Fibroblast of skin of abdomen (primary cell): ENCODE measurements at regions not wholly inside any gene's neighbourhood (a gene's known extent, or its start where the extent isn't known, plus 50 kb on each side); places are given as distances from the start of the nearest gene placed in this dataset.

ENCODE experiments used
- DNase-seq: peaks from one replicate; pipeline ENCODE4 v3.0.0-alpha.2; 2013

DNA sequence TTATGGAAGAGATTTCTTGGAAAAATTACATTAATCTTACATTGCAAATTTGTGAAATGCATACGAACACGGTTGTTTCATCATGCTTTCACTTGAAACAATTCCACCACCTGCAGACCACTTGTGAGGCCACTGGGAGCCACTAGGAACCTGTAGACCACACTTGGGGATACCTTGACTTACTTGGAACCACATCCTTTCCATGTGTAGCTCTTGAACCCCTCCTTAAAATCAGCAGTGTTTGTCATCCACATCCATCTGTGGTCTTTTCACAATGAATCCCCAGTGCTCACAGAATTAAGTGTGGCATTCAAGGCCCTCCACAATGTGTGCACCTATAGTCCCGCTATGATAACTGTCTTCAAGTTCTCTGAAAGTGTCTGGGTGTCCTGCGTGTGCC is 350.9 kb downstream of the MYCN start:
- DNase-seq, result no peak

DNA sequence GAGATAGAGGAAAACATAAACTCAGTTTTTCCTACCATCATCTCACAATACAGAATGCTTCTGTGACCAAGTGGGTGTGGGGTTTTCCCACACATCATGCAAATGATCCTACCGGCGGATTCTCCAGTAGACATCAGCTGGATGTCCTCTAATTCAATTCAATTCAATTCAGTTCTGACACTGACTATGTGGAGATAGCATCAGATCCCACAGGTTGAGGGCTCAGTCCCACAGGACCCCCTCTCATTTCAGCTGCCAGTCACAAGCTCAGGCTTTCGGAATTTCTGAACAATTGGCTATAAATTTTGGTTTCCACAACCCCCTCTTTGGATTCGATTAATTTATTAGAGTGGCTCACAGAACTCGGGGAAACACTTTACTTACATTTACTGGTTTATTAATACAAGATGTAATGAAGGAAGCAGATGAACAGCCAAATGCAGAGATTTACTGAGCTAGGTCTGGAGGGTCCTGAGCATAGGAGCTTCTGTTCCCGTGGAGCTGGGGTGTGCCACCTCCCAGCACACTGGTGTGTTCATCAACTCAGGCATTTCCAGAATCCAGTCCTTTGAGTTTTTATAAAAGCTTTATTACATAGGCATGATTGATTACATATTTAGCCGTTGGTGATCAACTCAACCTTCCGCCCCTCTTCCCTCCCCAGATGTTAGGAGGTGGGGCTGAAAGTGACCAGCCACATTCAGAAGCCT is 350.1 kb downstream of the MYCN start:
- no peak for DNase-seq

DNA sequence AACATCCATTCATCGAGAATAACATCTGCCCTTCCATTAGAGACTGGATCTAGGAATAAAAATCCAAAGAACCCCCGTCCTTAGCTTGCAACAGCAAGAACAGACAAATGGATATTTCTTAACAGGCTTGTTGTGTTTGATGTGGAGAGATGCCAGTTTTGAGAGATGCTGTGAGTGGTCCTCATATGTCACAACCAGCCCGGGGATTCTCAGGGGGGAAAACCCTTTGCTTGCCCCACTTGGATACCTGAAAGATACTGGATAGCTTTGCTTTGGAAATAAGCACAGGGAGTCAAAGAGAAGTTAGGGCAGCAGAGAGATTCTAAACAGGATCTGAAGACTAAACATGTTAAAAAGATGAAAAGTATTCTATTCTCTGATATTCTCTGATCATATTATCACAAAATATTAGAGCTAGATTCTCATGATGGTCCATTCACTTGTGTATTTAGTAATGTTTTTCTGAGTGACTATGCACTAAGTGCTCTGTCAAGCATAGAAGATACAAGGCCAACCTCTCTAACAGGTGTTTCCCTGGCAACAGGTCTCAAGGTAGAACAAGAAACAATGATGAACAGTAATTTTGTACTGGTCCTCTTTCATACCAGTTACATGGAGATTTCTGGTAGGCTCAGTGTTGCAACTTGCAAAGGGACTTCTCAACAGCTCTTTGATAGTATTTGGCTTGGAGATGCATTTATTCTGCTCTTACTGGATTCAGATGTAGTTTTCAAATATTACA is 348.2 kb downstream of the MYCN start:
- DNase-seq, result no peak

DNA sequence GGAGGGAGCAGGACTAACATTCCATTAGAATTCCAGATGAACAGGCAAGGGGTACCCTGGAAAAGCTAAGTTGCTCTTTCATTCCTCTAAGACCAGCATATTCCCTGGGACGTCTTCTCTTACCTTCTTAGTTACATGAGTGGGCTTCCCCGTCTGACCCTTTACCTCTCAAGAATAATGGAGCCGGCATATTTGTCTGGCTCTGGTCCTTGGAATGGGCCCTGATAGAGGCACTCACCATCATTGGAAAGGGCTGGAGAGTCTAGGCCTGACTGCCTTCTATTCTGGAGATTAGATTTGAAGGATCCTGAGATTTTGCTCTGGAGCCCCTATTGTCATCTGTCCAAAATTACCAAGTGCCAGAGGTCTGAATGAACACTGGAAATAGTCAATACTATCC is 347.5 kb downstream of the MYCN start:
- no peak for DNase-seq

DNA sequence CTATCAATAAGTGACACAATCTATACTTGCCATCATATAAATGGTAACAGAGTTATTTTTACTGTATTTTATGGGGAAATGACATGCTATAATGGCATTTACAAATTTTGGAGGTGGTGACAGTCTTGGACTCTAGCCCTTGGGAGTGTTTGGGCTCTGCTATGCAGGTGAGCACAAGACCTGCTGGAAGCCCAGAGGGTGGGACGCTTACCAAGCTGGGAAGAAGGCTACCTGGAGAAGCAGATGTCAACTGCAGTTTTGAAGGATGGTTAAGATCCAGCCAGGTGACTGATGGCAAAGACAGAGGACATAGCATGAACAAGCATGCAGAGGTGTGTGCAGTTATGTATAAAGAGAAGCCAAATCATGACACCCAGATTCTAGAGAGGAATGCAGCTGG is 346.9 kb downstream of the MYCN start:
- no peak for DNase-seq

DNA sequence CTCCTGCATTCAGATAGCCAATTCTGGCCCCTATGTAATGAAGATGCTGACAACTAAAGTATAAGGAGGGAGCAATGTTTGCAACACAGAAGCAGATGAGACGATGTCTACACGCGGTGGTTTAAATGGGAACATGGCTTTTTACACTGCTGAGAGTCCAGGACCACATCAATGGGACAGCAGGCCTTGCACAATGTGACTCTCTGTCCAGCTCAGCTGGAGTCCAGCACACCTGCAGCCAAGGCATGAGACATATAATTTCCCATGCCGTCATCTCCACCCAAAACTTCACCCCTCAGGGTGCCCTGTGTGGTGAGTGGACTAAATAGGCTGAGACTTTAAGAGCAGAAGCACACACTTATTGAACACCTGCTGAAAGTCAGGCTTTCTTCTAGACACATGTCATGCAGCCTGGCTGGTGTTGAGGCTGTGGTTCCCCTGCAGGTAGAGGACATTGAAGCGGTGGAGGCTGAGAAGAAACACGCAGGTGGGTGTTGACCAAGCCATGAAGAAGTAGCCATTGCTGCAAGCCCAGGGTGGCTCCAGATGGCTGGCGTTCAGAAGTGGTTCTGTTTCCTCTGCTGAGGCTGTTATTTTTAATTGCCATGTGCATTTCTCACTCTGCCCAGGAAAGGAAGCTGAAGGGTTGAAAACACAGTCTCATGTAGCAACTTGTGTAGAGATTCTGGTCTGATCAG is 345.6 kb downstream of the MYCN start:
- DNase-seq, result no peak

DNA sequence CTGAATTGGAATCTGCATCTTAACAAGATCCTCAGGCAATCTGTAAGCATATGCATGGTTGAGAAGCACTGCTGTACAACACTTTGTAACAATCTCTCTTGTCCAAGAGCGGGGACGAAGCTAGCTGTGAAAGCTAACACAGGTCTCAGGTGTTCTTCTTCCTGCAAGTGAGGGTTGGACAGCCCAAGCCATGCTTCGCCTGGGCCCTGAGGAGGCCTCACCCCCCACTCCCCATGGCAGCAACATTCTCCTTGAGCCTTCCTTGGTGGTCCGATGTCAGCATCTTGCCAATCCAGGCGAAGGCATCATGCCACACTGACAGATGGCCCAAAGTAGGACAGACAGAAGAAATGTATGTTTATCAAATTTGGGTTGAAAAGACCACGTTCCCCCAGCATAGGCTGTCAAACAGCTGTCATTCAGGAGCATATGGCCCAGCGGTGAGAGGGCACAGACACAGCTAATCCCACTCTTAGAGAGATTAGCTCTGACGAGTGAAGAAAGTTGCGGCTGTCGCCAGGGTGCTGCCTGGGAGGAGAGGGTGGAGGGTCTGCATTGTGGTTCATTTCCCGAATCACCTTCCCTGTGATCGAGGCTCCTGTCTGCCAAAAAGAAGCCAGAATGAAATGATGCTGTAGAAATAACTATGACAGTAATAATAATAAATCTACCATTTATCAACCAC is 344.7 kb downstream of the MYCN start:
- no peak for DNase-seq

DNA sequence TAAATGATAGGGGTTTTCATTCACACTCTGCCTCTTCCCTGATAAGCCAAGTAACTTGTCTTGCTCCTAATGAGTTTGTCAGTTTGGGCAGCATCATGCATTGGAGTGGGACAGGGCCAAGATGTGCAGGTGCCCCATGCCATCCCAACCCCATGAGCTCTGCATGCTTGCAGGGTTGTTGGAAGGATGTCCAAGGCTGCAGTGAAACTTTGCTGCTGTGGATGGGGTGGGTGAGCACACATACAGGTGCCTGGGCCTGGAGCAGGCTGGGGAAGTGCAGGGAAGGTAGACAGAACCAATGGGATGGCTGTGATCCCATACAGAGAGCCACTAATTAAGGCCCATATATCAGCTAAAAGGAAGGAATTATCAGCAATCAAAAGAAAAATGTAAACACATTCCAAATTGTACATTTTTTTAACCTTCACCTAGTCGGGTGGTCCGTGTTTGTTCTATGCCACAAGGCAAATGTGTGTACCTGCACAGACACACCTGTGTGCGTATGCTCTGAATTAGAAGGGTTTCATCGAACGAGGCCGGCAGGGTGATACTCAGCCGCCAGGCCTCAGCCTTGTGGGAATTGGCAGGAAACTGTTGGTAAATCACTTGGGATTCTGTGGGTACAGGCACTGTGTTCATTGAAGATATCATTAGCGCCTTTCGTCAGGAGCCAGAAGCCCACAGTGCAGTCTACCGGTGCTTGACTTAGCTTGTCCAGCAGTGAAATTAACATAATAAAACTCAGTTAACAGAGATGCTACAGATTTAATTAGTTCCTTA is 342.9 kb downstream of the MYCN start:
- DNase-seq, result no peak

DNA sequence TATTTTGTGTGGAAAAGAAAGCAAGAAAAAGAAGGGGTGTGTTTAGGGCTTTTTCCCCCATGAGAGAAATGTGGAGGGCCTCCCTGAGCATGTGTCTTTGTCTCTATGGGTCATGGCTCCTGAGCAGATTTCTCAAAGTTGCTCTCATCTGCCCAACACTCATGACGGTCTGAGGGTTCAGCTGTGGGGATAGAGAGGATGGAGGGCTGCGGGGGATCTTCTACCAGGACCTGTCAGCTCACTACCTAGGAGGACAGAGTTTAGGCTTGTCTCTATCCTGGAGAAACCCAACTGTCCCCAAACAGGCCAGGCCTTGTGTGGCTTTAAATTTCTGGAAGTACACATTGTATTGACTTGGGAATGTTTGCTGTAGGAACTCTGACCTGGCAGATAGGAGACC is 342.2 kb downstream of the MYCN start:
- no peak for DNase-seq

DNA sequence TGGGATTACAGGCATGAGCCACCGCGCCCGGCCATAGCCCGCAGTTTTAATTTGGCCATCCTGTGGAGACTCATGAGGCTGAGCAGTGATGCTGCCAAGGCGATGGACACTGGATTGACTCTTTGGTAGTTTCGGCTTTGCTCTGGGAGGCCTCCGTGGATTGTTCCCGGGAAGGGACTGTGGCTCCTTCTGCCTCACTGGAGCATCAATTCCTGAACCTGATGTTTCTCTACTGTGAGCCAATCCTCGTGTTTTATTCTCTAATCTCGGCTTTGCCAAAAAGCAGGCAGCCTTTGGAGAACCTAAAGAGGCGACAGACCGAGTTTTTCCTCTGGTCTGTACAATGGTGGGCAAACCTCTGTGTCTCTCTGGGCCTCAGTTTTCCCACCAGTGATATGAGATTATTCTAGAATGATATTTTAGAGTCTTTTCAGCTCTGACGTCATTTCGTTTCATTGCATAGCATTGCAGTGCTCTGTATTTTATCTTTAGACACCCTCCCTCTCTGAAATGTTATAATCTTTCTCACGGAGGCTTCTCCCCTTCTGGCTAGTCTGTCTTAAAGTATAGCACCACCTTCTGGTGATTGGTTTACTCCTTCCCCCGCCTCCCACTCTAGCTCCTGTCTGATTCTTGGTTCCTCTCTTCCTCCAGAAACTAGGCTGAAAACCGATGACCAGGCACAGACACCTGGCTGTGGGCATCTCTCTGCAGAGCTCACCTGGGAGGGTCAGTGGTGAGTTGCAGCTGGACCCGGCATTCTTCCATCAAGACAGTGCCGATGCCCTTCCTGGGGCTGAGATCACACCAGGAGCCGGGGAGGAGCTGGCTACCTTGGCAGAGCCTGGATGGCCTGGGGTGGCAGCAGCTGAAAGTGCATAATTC is 341.3 kb downstream of the MYCN start:
- peak; percentile 5 for DNase-seq

DNA sequence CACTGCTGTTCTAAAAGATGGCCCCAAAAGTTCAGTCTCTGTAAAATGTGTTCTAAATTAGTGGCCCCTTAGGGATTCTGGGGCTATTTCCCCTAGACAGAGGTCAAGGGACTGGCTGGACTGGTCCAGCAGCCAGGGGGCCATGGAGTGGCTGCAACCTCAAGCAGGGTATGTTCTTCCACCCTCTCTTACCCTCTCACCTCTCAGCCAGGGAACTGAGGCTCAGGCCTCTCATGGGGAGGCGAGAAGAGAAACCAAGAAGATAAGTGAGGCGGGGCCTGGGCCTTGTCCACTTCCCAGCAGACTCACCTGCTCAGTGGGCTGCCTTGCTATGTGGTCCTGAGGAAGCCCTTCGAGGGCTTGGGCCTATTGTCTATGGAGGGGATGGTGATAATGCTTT is 339.7 kb downstream of the MYCN start:
- DNase-seq, result no peak

DNA sequence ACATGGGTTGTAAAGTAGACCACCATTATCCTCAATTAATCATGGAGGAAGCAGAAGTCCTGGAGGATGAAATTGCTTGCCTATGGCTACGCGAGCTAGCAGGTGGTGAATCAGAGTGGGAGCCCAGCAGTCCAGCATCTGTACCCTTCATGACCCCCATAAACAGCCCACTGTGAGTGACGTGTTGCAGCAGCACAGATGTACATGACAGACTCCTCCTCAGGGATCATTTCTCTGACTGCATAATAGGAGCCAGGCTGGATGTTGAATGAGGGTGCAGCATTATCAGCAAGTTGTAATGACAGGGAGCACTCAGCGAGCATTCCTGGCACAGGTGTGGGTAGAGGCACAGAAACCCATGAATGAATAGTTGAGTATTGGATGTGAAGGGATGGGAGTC is 339.3 kb downstream of the MYCN start:
- DNase-seq, result no peak

DNA sequence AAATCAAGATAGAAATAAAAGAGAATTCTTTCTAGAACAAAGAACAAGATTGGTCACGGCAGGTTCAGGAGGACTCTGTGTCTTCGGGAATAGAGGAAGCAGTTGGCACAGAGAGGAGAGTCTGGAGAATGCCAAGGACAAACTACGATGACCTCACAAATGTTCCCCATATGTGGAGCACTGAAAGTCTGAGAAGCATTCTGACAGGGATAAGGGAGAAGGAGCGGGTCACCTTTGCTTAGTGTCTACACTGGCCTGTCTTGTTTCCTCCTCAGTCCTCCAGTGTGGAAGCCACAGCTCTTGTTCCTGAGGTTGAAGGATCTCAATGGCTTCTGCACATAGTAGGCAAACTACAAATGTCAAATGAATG is 338.8 kb downstream of the MYCN start:
- no peak for DNase-seq

DNA sequence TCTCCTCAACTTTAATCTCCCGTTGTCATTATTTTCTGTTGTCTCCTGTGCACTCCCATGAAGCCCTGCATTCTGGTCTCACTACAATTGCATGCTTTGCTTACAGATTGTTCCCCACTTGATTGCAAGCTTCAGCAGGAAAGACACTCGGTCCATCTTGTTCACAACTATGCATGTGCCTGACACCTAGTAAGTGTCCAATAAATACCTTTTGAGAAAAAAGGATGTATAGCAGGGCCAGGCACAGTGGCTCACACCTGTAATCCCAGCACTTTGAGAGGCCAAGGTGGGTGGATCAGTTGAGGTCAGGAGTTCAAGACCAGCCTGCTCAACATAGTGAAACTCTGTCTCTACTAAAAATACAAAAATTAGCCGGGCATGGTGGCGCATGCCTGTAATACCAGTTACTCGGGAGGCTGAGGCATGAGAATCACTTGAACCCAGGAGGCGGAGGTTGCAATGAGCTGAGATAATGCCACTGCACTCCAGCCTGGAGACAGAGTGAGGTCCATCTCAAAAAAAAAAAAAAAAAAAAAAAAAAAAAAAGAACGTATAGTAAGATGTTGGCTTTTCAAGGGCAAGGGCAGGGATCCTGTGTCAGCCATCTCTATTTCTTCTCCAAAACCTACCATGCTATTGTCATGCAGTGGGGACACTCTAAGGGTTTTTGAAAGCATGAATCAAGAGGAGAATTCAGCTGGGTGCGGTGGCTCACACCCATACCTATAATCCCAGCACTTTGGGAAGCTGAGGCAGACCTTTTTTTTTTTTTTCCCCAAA is 338.3 kb downstream of the MYCN start:
- DNase-seq, result no peak

DNA sequence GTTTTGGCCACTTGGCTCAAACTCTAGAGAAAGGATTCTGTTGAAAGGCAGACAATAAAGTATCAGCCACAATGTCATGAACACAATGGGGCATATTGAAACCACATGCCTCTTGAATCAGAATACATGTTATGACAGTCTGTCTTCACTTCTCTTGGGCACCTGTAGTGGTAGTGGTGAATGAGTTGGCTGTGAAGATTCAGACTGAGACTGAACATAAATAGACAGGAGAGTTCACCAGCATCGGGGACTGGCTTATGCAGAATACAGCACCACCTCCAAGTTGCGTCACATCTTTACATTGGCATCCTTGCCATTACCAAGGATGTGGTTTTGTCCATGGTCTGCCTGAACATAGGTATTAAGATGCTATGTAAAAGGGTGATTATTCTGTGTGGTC is 336.8 kb downstream of the MYCN start:
- DNase-seq, result no peak

DNA sequence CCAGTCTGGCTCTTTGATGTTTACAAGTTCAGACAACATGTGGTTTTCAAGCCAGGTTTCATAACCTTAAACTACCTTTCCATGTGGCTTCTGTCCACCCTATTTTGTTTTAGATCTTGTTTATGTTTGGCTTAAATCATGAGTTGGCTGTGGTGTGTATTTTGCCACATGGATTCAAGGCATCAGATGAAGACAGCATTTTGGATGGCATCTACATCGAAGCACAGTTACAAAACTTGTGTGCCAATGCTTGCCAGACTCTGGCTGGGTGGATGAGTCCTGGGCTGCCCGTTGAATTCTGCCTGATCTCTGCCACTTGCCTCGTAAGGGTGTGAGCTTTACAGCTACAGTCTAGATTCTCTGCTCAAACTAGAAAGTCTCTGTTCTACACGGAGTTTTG is 335.3 kb downstream of the MYCN start:
- DNase-seq, result no peak

DNA sequence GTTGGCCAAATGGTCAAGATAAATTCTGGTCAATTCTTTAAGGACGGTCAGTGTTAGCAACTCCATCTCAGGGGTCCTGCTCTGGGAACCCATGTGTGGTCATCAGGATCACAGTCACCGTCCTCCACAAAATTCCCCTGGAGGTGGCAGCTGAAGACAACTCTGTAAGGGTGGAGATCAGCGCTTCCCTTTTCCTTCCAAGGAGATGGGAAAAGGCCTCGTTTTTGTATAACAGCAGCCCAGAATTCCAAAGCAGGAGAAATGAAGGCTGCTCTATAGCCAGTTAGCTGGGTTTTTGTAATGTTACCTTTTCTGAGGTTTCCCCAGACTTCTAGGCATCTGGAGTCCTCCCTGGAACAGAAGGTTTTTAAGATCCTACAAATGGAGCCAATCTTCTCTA is 334.8 kb downstream of the MYCN start:
- no peak for DNase-seq

DNA sequence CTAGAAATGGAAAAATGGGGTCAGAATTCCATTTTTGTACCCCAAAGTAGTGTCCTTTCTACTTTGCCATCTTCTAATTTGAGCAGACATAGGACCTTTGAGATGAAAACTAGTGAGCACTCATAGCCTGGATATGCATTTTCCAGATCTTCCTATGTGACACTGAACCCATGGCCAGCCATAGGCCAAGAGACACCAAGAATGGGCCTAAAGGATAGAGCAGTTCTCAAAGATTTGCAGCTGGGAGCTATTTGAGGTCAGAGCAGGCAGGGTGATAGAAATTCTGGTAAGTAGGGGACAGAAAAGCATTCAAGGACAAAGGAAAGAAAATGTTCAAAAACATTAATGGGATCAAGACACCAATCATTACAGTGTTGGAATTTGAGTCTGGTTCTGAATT is 332.8 kb downstream of the MYCN start:
- no peak for DNase-seq

DNA sequence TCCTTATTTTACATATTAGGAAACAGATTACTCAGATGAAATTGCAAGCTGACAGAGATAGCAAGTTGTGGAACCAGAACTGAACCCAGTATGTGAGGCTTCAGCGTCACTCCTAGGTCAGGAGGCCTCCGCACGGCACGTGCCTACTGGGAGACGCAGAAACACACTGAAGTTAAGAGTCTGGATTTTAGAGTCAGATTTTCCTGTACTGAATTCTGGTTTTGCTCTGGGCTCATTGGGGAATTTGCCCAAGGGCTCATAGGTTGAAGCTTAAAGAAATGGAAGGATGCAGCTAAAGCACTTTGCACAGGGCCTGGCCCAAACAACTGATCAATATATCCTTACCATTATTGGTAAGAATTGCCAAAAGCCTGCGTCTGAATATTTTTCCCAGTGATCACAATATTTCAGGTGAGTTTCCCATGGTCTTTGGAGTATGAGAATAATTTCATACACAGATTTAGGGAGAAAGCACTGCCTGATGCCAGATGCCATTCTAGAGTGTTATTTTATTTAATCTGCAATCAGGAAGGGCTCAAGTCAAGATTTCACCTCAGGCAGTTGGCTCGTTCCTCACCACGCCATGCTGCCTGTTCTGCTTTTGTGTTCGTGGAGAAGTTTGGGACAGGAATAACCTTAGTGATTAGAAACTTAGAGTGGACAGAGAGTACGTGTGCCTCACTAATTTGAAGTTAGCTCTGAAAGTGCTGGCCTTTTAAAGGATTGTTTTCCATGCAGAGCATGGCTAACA is 331.9 kb downstream of the MYCN start:
- DNase-seq, result no peak
